ENCODE measurements at regions not wholly inside any gene's neighbourhood (a gene's known extent, or its start where the extent isn't known, plus 50 kb on each side); places are given as distances from the start of the nearest gene placed in this dataset.
"Not testable (repeated sequence)": the region's sequence is repeated elsewhere in the genome, so short reads cannot be mapped to it uniquely, and the experiment has no call there.

DNA sequence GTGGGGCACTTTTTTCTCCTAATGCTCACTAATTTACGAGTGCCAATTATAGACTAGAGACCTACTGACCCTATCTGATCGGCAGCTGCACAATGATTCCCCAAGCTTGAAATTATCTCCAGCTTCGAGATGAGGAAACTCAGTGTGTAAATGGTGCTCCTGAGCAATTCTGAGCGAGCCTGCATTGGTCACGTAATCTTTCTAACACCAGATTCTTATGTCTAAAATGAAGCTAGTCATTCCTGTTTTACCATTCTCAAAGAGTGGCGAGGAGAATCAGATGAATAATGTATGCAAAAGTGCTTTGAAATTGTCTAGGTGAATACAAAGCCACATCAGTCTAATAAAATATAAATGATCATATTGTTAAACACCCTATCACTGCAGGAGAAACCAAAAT, 318.1 kb upstream of the FAM78B start:
- no peak for DNase-seq (ENCODE audit: low read depth)
- TF ChIP-seq, protein P1, sequence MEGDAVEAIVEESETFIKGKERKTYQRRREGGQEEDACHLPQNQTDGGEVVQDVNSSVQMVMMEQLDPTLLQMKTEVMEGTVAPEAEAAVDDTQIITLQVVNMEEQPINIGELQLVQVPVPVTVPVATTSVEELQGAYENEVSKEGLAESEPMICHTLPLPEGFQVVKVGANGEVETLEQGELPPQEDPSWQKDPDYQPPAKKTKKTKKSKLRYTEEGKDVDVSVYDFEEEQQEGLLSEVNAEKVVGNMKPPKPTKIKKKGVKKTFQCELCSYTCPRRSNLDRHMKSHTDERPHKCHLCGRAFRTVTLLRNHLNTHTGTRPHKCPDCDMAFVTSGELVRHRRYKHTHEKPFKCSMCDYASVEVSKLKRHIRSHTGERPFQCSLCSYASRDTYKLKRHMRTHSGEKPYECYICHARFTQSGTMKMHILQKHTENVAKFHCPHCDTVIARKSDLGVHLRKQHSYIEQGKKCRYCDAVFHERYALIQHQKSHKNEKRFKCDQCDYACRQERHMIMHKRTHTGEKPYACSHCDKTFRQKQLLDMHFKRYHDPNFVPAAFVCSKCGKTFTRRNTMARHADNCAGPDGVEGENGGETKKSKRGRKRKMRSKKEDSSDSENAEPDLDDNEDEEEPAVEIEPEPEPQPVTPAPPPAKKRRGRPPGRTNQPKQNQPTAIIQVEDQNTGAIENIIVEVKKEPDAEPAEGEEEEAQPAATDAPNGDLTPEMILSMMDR (IDR thresholded peaks at IDR 0.05; ENCODE audit: insufficient read depth, low read depth, low read length, missing control alignments) = no peak
- H3K4me3 ChIP-seq (ENCODE audit: low read length) = no peak overlapping the region

DNA sequence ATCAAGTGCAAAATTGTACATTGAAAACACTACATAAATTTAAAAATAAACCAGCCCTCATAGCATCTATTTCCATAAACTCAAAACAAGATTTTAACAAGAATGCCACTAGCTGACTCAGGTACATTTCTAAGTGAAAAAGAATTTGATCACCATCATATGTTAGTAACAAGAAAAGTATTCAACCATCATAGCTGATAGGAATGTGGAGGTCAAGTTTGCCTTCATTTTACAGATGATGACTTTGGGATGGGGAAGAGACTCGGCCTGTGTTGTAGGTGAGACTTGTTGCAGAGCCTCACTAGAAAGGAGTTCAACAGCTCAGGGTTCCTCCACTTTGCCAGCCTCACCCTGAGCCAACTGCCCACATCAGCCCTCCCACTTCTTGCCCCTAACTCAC, 318.8 kb upstream of the FAM78B start:
- TF ChIP-seq, protein P1 (IDR thresholded peaks at IDR 0.05; ENCODE audit: insufficient read depth, low read depth, low read length, missing control alignments) = no peak
- DNase-seq (ENCODE audit: low read depth) = peak; percentile 10
- no peak overlapping the region for H3K4me3 ChIP-seq (ENCODE audit: low read length)

DNA sequence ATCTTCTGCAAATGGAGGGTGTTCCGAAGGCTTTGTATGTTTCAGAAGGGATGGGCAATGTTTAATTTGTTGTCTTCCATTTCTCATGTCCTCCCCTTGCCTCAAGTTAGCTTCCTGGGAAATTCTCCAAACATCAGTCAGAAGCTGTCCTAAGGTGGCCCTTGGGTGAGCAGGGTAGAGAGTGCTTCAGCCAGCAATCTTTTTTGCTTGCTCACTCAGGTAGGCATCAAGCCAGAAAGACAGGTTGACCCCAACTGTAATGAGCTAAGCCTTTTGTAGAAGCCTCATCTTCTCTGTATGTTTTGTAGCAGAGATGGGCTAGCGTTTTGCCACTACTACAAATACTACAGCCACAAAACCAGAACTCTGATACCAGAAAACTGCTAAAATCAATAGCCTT, 321.5 kb upstream of the FAM78B start:
- DNase-seq (ENCODE audit: low read depth) = no peak
- no peak overlapping the region for H3K4me3 ChIP-seq (ENCODE audit: low read length)
- TF ChIP-seq, protein P1 (IDR thresholded peaks at IDR 0.05; ENCODE audit: insufficient read depth, low read depth, low read length, missing control alignments) = no peak

DNA sequence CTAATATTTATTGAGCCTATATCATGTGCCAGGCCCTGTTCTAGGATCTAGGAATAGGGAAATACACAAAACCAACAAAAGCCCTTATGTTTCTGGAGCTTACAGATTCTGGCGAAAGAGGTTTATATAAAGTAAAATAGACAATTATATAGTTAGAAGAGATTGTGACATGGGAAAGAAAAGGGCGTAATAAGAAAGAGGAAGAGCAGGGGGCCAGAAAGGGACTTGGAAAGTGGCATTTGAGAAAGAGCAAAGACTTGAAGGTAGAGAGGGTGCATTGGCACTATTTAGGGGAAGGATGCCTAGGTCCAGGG, 322.5 kb upstream of the FAM78B start:
- no peak for DNase-seq (ENCODE audit: low read depth)
- H3K4me3 ChIP-seq (ENCODE audit: low read length) = no peak overlapping the region
- TF ChIP-seq, protein P1 (IDR thresholded peaks at IDR 0.05; ENCODE audit: insufficient read depth, low read depth, low read length, missing control alignments) = no peak

DNA sequence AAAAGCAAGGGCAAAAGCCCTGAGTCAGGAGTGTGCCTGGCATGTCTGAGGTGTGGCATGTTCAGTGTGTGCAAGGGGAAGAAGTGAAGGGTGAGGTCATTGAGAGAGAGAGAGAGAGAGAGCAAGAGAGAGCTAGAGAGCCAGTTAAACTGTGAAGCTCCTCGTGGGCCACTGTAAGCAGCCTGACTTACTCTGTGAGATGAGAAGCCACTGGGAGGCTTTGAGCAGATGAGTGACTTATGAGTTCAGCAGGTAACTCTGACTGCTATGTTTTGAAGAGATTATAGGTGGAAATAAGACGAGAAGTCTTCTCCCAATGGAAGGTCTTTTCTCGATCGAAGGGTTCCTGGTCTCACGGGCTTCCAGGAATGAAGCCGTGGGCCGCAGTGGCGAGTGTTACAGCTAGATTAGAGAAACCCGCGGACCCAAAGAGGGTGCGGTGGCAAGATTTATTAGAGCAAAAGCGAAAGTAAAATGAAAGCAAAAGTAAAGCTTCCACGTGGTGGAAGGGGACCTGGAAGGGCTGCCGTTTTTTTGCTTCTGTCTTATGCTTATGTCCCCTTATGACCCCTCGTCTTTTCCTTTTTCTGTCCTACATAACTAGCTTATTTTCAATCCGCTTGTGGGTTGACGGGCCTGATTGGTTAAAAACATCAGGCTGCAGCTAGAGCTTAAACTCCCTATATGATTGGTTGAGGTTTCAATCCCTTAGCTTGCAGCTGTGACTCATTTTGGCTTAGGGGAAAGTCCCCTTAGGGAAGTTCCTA, 323.1 kb upstream of the FAM78B start:
- TF ChIP-seq, protein P1 (IDR thresholded peaks at IDR 0.05; ENCODE audit: insufficient read depth, low read depth, low read length, missing control alignments) = no peak
- DNase-seq (ENCODE audit: low read depth) = peak; percentile 20
- no peak overlapping the region for H3K4me3 ChIP-seq (ENCODE audit: low read length)

DNA sequence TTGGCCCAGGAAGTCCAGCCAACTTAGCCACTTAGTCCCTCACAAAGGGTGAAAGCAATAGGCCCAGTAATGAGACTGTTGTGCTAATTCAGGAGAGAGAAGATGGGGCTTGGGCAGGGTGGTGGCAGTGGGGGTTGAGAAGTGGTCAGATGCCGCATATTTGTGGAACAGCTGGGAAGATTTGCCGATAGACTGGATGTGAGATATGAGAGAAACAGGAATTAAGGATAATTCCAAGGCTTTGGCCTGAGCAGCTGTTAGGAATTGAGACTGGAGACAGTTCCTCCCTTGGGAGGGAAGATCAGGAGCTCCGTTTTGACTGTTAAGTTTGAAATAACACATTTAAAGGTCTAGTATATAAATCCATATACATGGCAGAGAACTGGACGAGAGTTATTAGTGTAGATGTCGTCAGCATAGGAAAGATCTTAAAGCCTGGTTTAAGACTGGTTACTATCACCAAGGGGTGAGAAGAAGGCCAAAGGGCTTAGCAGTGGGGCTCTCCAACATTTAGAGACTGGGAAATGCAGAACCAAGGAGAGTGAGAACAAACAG, 323.7 kb upstream of the FAM78B start:
- no peak overlapping the region for H3K4me3 ChIP-seq (ENCODE audit: low read length)
- TF ChIP-seq, protein P1 (IDR thresholded peaks at IDR 0.05; ENCODE audit: insufficient read depth, low read depth, low read length, missing control alignments) = no peak
- no peak for DNase-seq (ENCODE audit: low read depth)

DNA sequence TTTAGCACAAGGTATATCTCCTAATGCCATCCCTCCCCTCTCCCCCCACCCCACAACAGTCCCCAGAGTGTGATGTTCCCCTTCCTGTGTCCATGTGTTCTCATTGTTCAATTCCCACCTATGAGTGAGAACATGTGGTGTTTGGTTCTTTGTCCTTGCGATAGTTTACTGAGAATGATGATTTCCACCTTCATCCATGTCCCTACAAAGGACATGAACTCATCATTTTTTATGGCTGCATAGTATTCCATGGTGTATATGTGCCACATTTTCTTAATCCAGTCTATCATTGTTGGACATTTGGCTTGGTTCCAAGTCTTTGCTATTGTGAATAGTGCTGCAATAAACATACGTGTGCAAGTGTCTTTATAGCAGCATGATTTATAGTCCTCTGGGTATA, 327.0 kb upstream of the FAM78B start:
- H3K4me3 ChIP-seq (ENCODE audit: low read length); DNase-seq (ENCODE audit: low read depth): not testable (repeated sequence)

Measured in epithelial cell of esophagus (primary cell).